Keratinocyte (primary cell): ENCODE measurements at regions not wholly inside any gene's neighbourhood (a gene's known extent, or its start where the extent isn't known, plus 50 kb on each side); places are given as distances from the start of the nearest gene placed in this dataset.

Experiments used
- DNase-seq: peaks from one replicate; pipeline ENCODE4 v3.0.0-alpha.2; 2011; ENCODE audit warnings: low read depth, missing footprints, low spot score
- FAIRE-seq: peaks from 2 replicates; lab custom pipeline; 2011; peaks lifted over from hg19 to GRCh38; lab: Jason Lieb, UNC
- H2AFZ ChIP-seq: 2 replicates; pipeline ENCODE4 v1.6.0; 2012; ENCODE audit warnings: low read length, control low read depth, inconsistent platforms; ENCODE audit not compliant: control insufficient read depth
- H3K27ac ChIP-seq: 2 replicates; pipeline ENCODE4 v1.5.1; 2011; ENCODE audit warnings: low read length; ENCODE audit not compliant: control insufficient read depth, insufficient read depth
- H3K27me3 ChIP-seq: 3 replicates; pipeline ENCODE4 v1.6.0; 2011; ENCODE audit warnings: low read length; ENCODE audit not compliant: control insufficient read depth, insufficient read depth; ENCODE audit errors: extremely low read depth
- H3K36me3 ChIP-seq, 2 experiments: 2 replicates in 1 of 2; 3 replicates in 1 of 2; pipeline ENCODE4 v1.5.1; 2011; ENCODE audit warnings: low read length in 2 of 2, mild to moderate bottlenecking in 1 of 2; ENCODE audit not compliant: control insufficient read depth in 2 of 2, insufficient read depth in 2 of 2; ENCODE audit errors: extremely low read depth in 1 of 2
- H3K4me1 ChIP-seq: 3 replicates; pipeline ENCODE4 v1.5.1; 2011; ENCODE audit warnings: low read length; ENCODE audit not compliant: control insufficient read depth, insufficient read depth; ENCODE audit errors: extremely low read depth
- H3K4me2 ChIP-seq: 3 replicates; pipeline ENCODE4 v1.6.0; 2011; ENCODE audit warnings: low read depth, low read length; ENCODE audit not compliant: control insufficient read depth, insufficient read depth; ENCODE audit errors: extremely low read depth
- H3K4me3 ChIP-seq, 3 experiments: fragments of 200-600 bp in 1 of 3; sonication (generic) in 1 of 3; 2 replicates in 2 of 3; 3 replicates in 1 of 3; pipeline ENCODE4 v1.5.1; 2011 to 2016; ENCODE audit warnings: low read length in 3 of 3, mild to moderate bottlenecking in 3 of 3, control low read depth in 2 of 3, inconsistent platforms in 1 of 3, low read depth in 1 of 3, mixed read lengths in 1 of 3, mixed run types in 1 of 3, moderate library complexity in 1 of 3; ENCODE audit not compliant: control insufficient read depth in 2 of 3, insufficient read depth in 2 of 3; ENCODE audit errors: extremely low read depth in 1 of 3
- H3K79me2 ChIP-seq: 2 replicates; pipeline ENCODE4 v1.6.0; 2012; ENCODE audit warnings: low read length; ENCODE audit not compliant: control insufficient read depth, insufficient read depth
- H3K9ac ChIP-seq: 3 replicates; pipeline ENCODE4 v1.6.0; 2011; ENCODE audit warnings: low read length; ENCODE audit not compliant: control insufficient read depth, insufficient read depth; ENCODE audit errors: extremely low read depth
- H3K9me1 ChIP-seq: 3 replicates; pipeline ENCODE4 v1.6.0; 2011; ENCODE audit warnings: low read length; ENCODE audit not compliant: control insufficient read depth, insufficient read depth; ENCODE audit errors: extremely low read depth
- H3K9me3 ChIP-seq: 2 replicates; pipeline ENCODE4 v1.5.1; 2012; ENCODE audit warnings: low read depth, low read length; ENCODE audit not compliant: control insufficient read depth
- H4K20me1 ChIP-seq: 3 replicates; pipeline ENCODE4 v1.6.0; 2011; ENCODE audit warnings: low read length; ENCODE audit not compliant: control insufficient read depth, insufficient read depth; ENCODE audit errors: extremely low read depth
- EZH2 ChIP-seq: IDR thresholded peaks from one replicate; pipeline ENCODE4 v1.6.1; 2012; ENCODE audit warnings: inconsistent platforms, mild to moderate bottlenecking, low read length, moderate library complexity
- dilution Hi-C: fragments of 300-500 bp; cut with MboI; formaldehyde crosslinking; loops from one replicate; pipeline ENCODE4 v1.7.0; 2020; ENCODE audit warnings: low sequenced_read_pairs; ENCODE audit not compliant: extremely low pct_ligation_motif_present
- TF ChIP-seq, protein P1 (sequence below), 3 experiments: IDR thresholded peaks in 1 of 3; conservative IDR thresholded peaks in 1 of 3; optimal IDR thresholded peaks in 1 of 3; 2 replicates in 2 of 3; 3 replicates in 1 of 3; pipeline versions ENCODE3 to v1.5.1; 2011; ENCODE audit warnings: low read length in 3 of 3, mild to moderate bottlenecking in 3 of 3, moderate library complexity in 2 of 3, control low read depth in 1 of 3, inconsistent platforms in 1 of 3; ENCODE audit not compliant: insufficient read depth in 2 of 3; ENCODE audit errors: extremely low read depth in 1 of 3

DNA sequence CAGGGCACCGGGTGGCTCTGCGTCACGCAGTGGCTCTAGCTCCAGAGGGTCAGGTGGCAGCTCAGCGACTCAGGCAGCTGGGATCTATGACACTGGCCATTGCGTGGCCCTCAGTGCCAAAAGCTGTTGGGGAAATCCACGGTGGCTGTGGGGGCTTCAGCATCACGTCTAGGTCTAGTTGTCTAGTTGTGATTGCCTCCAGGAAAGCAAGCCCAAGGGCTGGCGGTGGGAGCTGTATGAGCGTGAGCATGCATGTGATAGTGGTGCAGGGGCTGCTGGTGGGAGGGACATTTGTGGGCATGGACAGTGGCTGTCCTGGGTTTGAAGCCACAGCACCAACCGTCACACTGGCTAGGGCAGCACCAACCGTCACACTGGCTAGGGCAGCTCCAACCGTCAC lies 191.4 kb downstream of the THBS2 start:
- no peak overlapping the region for H2AFZ ChIP-seq
- DNase-seq: no peak
- no peaks in the 10 kb centered on the region for H3K9me1 ChIP-seq
- H4K20me1 ChIP-seq: no peaks in the 10 kb centered on the region
- H3K4me3 ChIP-seq: no peak overlapping the region
- no peaks in the 10 kb centered on the region for H3K4me1 ChIP-seq
- H3K9me3 ChIP-seq: no peaks in the 10 kb centered on the region
- TF ChIP-seq, protein P1, sequence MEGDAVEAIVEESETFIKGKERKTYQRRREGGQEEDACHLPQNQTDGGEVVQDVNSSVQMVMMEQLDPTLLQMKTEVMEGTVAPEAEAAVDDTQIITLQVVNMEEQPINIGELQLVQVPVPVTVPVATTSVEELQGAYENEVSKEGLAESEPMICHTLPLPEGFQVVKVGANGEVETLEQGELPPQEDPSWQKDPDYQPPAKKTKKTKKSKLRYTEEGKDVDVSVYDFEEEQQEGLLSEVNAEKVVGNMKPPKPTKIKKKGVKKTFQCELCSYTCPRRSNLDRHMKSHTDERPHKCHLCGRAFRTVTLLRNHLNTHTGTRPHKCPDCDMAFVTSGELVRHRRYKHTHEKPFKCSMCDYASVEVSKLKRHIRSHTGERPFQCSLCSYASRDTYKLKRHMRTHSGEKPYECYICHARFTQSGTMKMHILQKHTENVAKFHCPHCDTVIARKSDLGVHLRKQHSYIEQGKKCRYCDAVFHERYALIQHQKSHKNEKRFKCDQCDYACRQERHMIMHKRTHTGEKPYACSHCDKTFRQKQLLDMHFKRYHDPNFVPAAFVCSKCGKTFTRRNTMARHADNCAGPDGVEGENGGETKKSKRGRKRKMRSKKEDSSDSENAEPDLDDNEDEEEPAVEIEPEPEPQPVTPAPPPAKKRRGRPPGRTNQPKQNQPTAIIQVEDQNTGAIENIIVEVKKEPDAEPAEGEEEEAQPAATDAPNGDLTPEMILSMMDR (optimal IDR thresholded peaks at IDR 0.05 in 1 of 3, IDR thresholded peaks at IDR 0.05 in 1 of 3, conservative IDR thresholded peaks at IDR 0.05 in 1 of 3; ENCODE audit: extremely low read depth in 1 of 3, insufficient read depth in 2 of 3, low read length in 3 of 3): no peak
- no peak for TF ChIP-seq EZH2
- no peak overlapping the region for H3K27ac ChIP-seq
- FAIRE-seq: no peak
- dilution Hi-C loops: no loop called here
- H3K9ac ChIP-seq: no peak overlapping the region
- no peak overlapping the region for H3K4me2 ChIP-seq
- H3K79me2 ChIP-seq: no peaks in the 10 kb centered on the region
- H3K36me3 ChIP-seq: no peaks in the 10 kb centered on the region
- no peaks in the 10 kb centered on the region for H3K27me3 ChIP-seq

DNA sequence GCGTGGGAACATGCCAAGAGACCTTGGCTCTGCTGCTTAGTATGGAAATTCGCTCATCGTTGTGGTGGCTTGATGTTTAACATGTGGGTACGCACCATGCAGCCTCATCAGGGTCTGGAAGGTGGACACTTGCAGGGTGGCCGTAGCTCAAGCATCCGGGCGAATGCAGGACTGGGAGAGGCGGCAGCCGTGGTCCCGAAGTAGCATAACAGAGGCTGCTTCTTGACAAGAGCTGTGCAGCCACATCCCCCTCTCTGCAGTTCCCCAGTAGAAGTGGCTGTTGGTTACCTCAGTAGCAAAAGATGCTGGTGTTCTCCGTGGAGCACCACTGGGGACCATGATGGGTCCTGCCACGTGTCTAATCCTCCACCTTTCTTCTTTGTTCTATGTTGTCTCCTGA lies 195.0 kb downstream of the THBS2 start:
- Histone ChIP-seq H3K27ac (no peak overlapping the region), H2AFZ (no peak overlapping the region)
- dilution Hi-C loops: no loop called here

More for the DNA sequence above, 195.0 kb downstream of the THBS2 start:
- no peaks in the 10 kb centered on the region for H4K20me1 ChIP-seq
- TF ChIP-seq, protein P1 (optimal IDR thresholded peaks at IDR 0.05 in 1 of 3, IDR thresholded peaks at IDR 0.05 in 1 of 3, conservative IDR thresholded peaks at IDR 0.05 in 1 of 3; ENCODE audit: extremely low read depth in 1 of 3, insufficient read depth in 2 of 3, low read length in 3 of 3): no peak
- no peak for TF ChIP-seq EZH2
- H3K4me2 ChIP-seq: no peak overlapping the region
- no peak overlapping the region for H3K4me3 ChIP-seq
- DNase-seq: no peak
- no peak for FAIRE-seq
- no peaks in the 10 kb centered on the region for H3K27me3 ChIP-seq
- H3K4me1 ChIP-seq: peaks cover 5% of the 10 kb centered on the region
- H3K9me3 ChIP-seq: no peaks in the 10 kb centered on the region
- H3K9ac ChIP-seq: no peak overlapping the region
- no peaks in the 10 kb centered on the region for H3K79me2 ChIP-seq
- H3K9me1 ChIP-seq: no peaks in the 10 kb centered on the region
- H3K36me3 ChIP-seq: no peaks in the 10 kb centered on the region
